Activated CD4-positive, alpha-beta T cell treated with anti-CD3 and anti-CD28 coated beads, Interleukin-2, amount 10 ng/mL, durations not matched to agents 7 days and 5 days (primary cell): ENCODE measurements at regions not wholly inside any gene's neighbourhood (a gene's known extent, or its start where the extent isn't known, plus 50 kb on each side); places are given as distances from the start of the nearest gene placed in this dataset.

ENCODE experiments used
- CTCF ChIA-PET: fragments of 350-600 bp; sonication (Branson Sonifier 250); formaldehyde crosslinking; loops from one replicate; lab custom pipeline; 2021; ENCODE audit warnings: antibody characterized with exemption; lab: Charles Lee
- POLR2A ChIA-PET: fragments of 350-600 bp; sonication (Branson Sonifier 250); formaldehyde crosslinking; loops from one replicate; lab custom pipeline; 2021; ENCODE audit warnings: antibody characterized with exemption; lab: Charles Lee
- DNase-seq: peaks from one replicate; pipeline ENCODE4 v3.0.0-alpha.2; 2020
- H3K27ac Mint-ChIP-seq: one replicate; pipeline ENCODE4 v1.8.0; 2021; ENCODE audit warnings: mild to moderate bottlenecking, moderate library complexity, mixed read lengths
- H3K27me3 Mint-ChIP-seq: one replicate; pipeline ENCODE4 v1.8.0; 2021; ENCODE audit warnings: mixed read lengths
- H3K36me3 Mint-ChIP-seq: one replicate; pipeline ENCODE4 v1.8.0; 2021; ENCODE audit warnings: low read depth, mixed read lengths
- H3K4me1 Mint-ChIP-seq: one replicate; pipeline ENCODE4 v1.8.0; 2021; ENCODE audit warnings: mixed read lengths
- H3K4me3 Mint-ChIP-seq: one replicate; pipeline ENCODE4 v1.8.0; 2021; ENCODE audit warnings: mild to moderate bottlenecking, moderate library complexity, mixed read lengths
- H3K9me3 Mint-ChIP-seq: one replicate; pipeline ENCODE4 v1.8.0; 2021; ENCODE audit warnings: mixed read lengths

- no peak overlapping the region for H3K4me3 Mint-ChIP-seq
- DNase-seq: no peak
- H3K36me3 Mint-ChIP-seq: peaks cover 27% of the 10 kb centered on the region
- peaks cover 21% of the 10 kb centered on the region for H3K9me3 Mint-ChIP-seq
- H3K27ac Mint-ChIP-seq: peak overlapping the region; percentile 68
- ChIA-PET CTCF (interaction anchor here (0.9 to 1.3 kb wide), 2 partner anchors 9 to 86 kb away, joined by 3 to 4 read pairs; no protein-coding TSS in a partner anchor), POLR2A (no interaction called here)
- peaks cover 40% of the 10 kb centered on the region for H3K4me1 Mint-ChIP-seq
- no peaks in the 10 kb centered on the region for H3K27me3 Mint-ChIP-seq
Measured at GRCh38 chr12:89864411-89864810, 155.8 kb upstream of the ATP2B1 start.

- peaks cover 43% of the 10 kb centered on the region for H3K4me1 Mint-ChIP-seq
- peak; percentile 20 for DNase-seq
- H3K27me3 Mint-ChIP-seq: no peaks in the 10 kb centered on the region
- H3K9me3 Mint-ChIP-seq: peaks cover 20% of the 10 kb centered on the region
- peaks cover 27% of the 10 kb centered on the region for H3K36me3 Mint-ChIP-seq
- ChIA-PET CTCF (interaction anchor here (0.9 to 1.3 kb wide), 2 partner anchors 10 to 86 kb away, joined by 3 to 4 read pairs; no protein-coding TSS in a partner anchor), POLR2A (no interaction called here)
- H3K27ac Mint-ChIP-seq: peak overlapping the region; percentile 94
- peak overlapping the region; percentile 64 for H3K4me3 Mint-ChIP-seq
Measured at GRCh38 chr12:89863968-89864367, 155.3 kb upstream of the ATP2B1 start.

GRCh38 chr12:89863493-89863938, 154.9 kb upstream of the ATP2B1 start:
- Mint-ChIP-seq H3K27me3 (no peaks in the 10 kb centered on the region), H3K4me3 (peak overlapping the region; percentile 64), H3K9me3 (peaks cover 20% of the 10 kb centered on the region), H3K36me3 (peaks cover 27% of the 10 kb centered on the region), H3K27ac (peak overlapping the region; percentile 94), H3K4me1 (peaks cover 47% of the 10 kb centered on the region)
- ChIA-PET POLR2A (no interaction called here), CTCF (interaction anchor here (0.9 to 1.3 kb wide), 2 partner anchors 10 to 87 kb away, joined by 3 to 4 read pairs; no protein-coding TSS in a partner anchor)
- DNase-seq: peak; percentile 69

GRCh38 chr12:89862511-89863445, 154.1 kb upstream of the ATP2B1 start:
- H3K27me3 Mint-ChIP-seq: no peaks in the 10 kb centered on the region

GRCh38 chr12:89861086-89861485, 152.4 kb upstream of the ATP2B1 start:
- Mint-ChIP-seq H3K4me1 (peaks cover 58% of the 10 kb centered on the region), H3K9me3 (peaks cover 20% of the 10 kb centered on the region), H3K36me3 (peaks cover 27% of the 10 kb centered on the region), H3K27me3 (no peaks in the 10 kb centered on the region), H3K4me3 (no peak overlapping the region), H3K27ac (peak overlapping the region; percentile 70)
- CTCF ChIA-PET: interaction anchor here (1.2 kb wide), 1 partner anchor 12 kb away, joined by 3 read pairs; no protein-coding TSS in a partner anchor
- POLR2A ChIA-PET: no interaction called here
- no peak for DNase-seq

More at GRCh38 chr12:89862511-89863445, 154.1 kb upstream of the ATP2B1 start:
- DNase-seq: peak; percentile 62
- peak overlapping the region; percentile 64 for H3K4me3 Mint-ChIP-seq
- peak overlapping the region; percentile 94 for H3K27ac Mint-ChIP-seq
- H3K9me3 Mint-ChIP-seq: peaks cover 20% of the 10 kb centered on the region
- POLR2A ChIA-PET: no interaction called here
- H3K36me3 Mint-ChIP-seq: peaks cover 27% of the 10 kb centered on the region
- H3K4me1 Mint-ChIP-seq: peaks cover 49% of the 10 kb centered on the region
- CTCF ChIA-PET: interaction anchor here (1.3 kb wide), 1 partner anchor 88 kb away, joined by 3 read pairs; no protein-coding TSS in a partner anchor

DNA sequence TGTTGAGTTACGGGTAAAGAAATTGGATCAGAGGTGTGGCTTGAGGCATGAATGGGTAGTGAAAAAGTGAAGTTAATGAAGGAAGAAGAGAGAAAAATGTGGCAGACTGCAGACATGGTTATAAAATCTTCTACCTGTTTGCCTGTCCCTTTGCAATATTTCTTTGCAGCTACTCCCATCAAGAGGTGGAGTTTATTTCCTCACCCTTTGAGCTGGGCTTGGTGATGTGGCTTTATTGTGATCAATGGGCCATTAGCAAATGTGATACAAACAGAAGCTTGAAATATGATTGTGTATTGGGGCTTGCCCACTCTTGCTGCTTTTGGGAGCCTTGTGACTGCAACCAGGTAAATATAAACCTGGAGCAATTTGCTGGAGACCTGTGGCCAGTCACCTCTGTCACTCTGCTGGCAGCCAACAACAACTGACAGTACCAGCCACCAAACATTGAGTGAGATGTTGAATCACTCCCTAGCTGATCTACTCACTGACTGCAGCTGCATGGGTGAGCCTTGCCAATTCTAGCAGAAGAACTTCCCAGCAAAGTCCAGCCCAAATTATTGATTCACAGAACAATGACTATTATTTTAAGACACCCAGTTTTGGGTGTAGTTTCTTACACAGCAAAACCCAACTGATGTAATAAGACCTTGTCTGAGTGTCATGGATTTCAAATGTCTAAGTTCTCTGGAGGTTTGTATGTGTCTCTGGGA, 151.0 kb upstream of the ATP2B1 start:
- Mint-ChIP-seq H3K9me3 (peaks cover 15% of the 10 kb centered on the region), H3K27me3 (no peaks in the 10 kb centered on the region), H3K36me3 (peaks cover 23% of the 10 kb centered on the region), H3K4me1 (peaks cover 55% of the 10 kb centered on the region), H3K27ac (no peak overlapping the region), H3K4me3 (no peak overlapping the region)
- ChIA-PET CTCF (interaction anchor here (1.1 to 1.2 kb wide), 2 partner anchors 11 to 21 kb away, joined by 3 read pairs; no protein-coding TSS in a partner anchor), POLR2A (no interaction called here)
- DNase-seq: no peak

GRCh38 chr12:89858718-89859117, 150.1 kb upstream of the ATP2B1 start:
- CTCF ChIA-PET: interaction anchor here (1.1 kb wide), 1 partner anchor 21 kb away, joined by 3 read pairs; no protein-coding TSS in a partner anchor
- Mint-ChIP-seq H3K4me1 (peaks cover 48% of the 10 kb centered on the region), H3K27me3 (no peaks in the 10 kb centered on the region), H3K4me3 (no peak overlapping the region), H3K27ac (no peak overlapping the region), H3K36me3 (peaks cover 20% of the 10 kb centered on the region), H3K9me3 (peaks cover 12% of the 10 kb centered on the region)
- POLR2A ChIA-PET: no interaction called here
- no peak for DNase-seq

- Mint-ChIP-seq H3K36me3 (peaks cover 10% of the 10 kb centered on the region), H3K27ac (no peak overlapping the region), H3K9me3 (peaks cover 9% of the 10 kb centered on the region), H3K4me3 (no peak overlapping the region), H3K27me3 (no peaks in the 10 kb centered on the region), H3K4me1 (peaks cover 38% of the 10 kb centered on the region)
- POLR2A ChIA-PET: no interaction called here
- CTCF ChIA-PET: interaction anchor here (0.6 kb wide), 1 partner anchor 9 kb away, joined by 3 read pairs; no protein-coding TSS in a partner anchor
- no peak for DNase-seq
Measured at GRCh38 chr12:89857652-89858274, 149.1 kb upstream of the ATP2B1 start.

DNA sequence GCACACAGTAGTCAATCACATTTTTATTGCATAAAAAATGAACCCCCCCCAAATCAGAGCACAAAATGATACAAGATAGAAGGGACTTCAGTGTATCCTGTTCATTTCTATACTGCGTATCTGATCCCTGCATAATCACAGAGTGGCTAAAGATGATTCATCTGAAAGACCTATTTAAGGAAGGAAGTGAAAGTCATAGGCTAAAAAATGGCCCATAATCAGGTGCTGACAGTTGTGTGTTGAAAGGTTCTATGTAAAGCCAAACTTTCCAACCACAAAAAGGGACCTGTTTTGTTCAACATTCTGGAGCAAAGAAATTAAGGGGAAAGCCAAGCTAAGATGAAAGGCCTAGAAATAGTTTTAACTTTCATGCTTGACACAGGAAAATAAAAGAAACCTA, 147.8 kb upstream of the ATP2B1 start:
- POLR2A ChIA-PET: no interaction called here

DNA sequence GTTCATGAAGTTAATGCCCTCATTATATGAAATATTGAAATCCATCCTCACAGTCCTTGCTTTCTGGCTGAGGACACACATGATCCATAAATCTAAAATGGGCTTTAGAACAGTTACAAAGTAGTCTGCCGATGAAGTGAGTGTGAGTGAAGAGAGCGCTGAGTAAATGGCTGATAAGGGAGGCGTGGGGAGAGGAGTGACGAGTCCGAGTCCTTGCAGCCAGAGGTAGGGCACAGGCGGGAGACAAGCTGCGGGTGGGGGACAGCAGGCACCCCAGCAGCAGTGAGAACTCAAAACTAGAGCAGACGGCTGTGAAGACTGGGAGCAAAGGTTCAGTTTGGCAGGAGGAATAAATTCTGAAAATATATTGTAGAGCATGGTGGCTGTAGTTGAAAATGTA, 140.1 kb upstream of the ATP2B1 start:
- no peaks in the 10 kb centered on the region for H3K4me1 Mint-ChIP-seq
- no peaks in the 10 kb centered on the region for H3K9me3 Mint-ChIP-seq
- no peaks in the 10 kb centered on the region for H3K27me3 Mint-ChIP-seq
- H3K4me3 Mint-ChIP-seq: no peak overlapping the region
- ChIA-PET CTCF (interaction anchor here (0.7 to 1.0 kb wide), 2 partner anchors 9 to 12 kb away, joined by 3 read pairs; no protein-coding TSS in a partner anchor), POLR2A (no interaction called here)
- no peaks in the 10 kb centered on the region for H3K36me3 Mint-ChIP-seq
- H3K27ac Mint-ChIP-seq: no peak overlapping the region
- no peak for DNase-seq

More for the DNA sequence above, 147.8 kb upstream of the ATP2B1 start:
- Mint-ChIP-seq H3K36me3 (peaks cover 4% of the 10 kb centered on the region), H3K9me3 (peaks cover 4% of the 10 kb centered on the region), H3K4me1 (peaks cover 25% of the 10 kb centered on the region), H3K4me3 (no peak overlapping the region), H3K27me3 (no peaks in the 10 kb centered on the region), H3K27ac (peak overlapping the region; percentile 6)
- DNase-seq: no peak
- CTCF ChIA-PET: no interaction called here

DNA sequence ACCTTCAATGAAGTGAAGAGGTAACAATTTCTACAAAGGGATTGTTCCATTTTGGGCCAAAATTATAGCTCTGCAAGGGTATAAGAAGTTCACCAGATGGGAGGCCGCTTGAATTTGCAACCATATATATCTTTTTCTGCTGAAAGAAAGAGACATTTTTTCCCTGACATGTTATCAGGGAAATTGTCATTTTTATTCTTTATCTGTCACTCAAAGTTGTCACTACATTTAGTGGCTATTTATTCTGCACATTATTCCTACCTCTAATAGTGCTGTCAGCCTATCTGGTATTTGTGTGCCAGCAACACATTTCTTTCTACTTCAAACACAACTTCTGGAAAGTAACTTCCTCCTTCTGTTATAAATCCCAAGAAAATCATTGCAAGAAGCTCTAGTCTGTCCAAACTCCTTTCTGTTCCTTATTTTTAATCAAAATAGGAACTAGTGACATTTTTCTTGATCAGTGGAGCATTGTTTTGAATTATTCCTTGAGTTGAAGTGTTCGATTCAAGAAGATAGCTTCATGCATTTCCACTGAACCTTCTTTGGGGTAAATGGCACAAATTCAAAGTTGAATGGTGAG, 137.9 kb upstream of the ATP2B1 start:
- H3K4me3 Mint-ChIP-seq: no peak overlapping the region

GRCh38 chr12:89845767-89846166, 137.1 kb upstream of the ATP2B1 start:
- H3K27ac Mint-ChIP-seq: no peak overlapping the region
- ChIA-PET CTCF (no interaction called here), POLR2A (no interaction called here)
- no peak overlapping the region for H3K4me3 Mint-ChIP-seq
- no peaks in the 10 kb centered on the region for H3K9me3 Mint-ChIP-seq
- no peaks in the 10 kb centered on the region for H3K36me3 Mint-ChIP-seq
- H3K27me3 Mint-ChIP-seq: no peaks in the 10 kb centered on the region
- no peaks in the 10 kb centered on the region for H3K4me1 Mint-ChIP-seq
- DNase-seq: no peak

More for the DNA sequence above, 137.9 kb upstream of the ATP2B1 start:
- no peak for DNase-seq
- Mint-ChIP-seq H3K4me1 (no peaks in the 10 kb centered on the region), H3K27me3 (no peaks in the 10 kb centered on the region), H3K27ac (no peak overlapping the region), H3K9me3 (no peaks in the 10 kb centered on the region), H3K36me3 (no peaks in the 10 kb centered on the region)
- POLR2A ChIA-PET: no interaction called here
- CTCF ChIA-PET: no interaction called here
